Chondrocyte (in vitro differentiated cells): ENCODE measurements at regions not wholly inside any gene's neighbourhood (a gene's known extent, or its start where the extent isn't known, plus 50 kb on each side); places are given as distances from the start of the nearest gene placed in this dataset.

Experiments used
- DNase-seq: peaks from one replicate; pipeline ENCODE4 v3.0.0; 2021; ENCODE audit warnings: mixed read lengths, low spot score
- H3K27ac Mint-ChIP-seq: one replicate; pipeline ENCODE4 v1.8.0; 2021; ENCODE audit warnings: mild to moderate bottlenecking, moderate library complexity, mixed read lengths; ENCODE audit not compliant: unreplicated experiment
- H3K27me3 Mint-ChIP-seq: 2 replicates; pipeline ENCODE4 v1.8.0; 2021; ENCODE audit warnings: low read depth, mixed read lengths
- H3K36me3 Mint-ChIP-seq: 2 replicates; pipeline ENCODE4 v1.8.0; 2021; ENCODE audit warnings: low read depth, mixed read lengths
- H3K4me1 Mint-ChIP-seq: 2 replicates; pipeline ENCODE4 v1.8.0; 2021; ENCODE audit warnings: low read depth, mild to moderate bottlenecking, mixed read lengths
- H3K4me3 Mint-ChIP-seq: one replicate; pipeline ENCODE4 v1.8.0; 2021; ENCODE audit warnings: mild to moderate bottlenecking, moderate library complexity, mixed read lengths; ENCODE audit not compliant: unreplicated experiment
- H3K9me3 Mint-ChIP-seq: 2 replicates; pipeline ENCODE4 v1.8.0; 2021; ENCODE audit warnings: low read depth, mixed read lengths
- CTCF ChIP-seq: fragments of 200-600 bp; sonication (generic); IDR thresholded peaks from 2 replicates; pipeline ENCODE4 v1.5.0; 2021; ENCODE audit warnings: antibody characterized with exemption, mild to moderate bottlenecking, moderate library complexity

GRCh38 chr9:117470455-117470854 is 55.6 kb upstream of the ASTN2 start:
- H3K27me3 Mint-ChIP-seq, result peaks cover 3% of the 10 kb centered on the region
- no peaks in the 10 kb centered on the region for H3K9me3 Mint-ChIP-seq
- no peak for TF ChIP-seq CTCF
- no peak overlapping the region for H3K27ac Mint-ChIP-seq
- no peak overlapping the region for H3K4me3 Mint-ChIP-seq
- no peaks in the 10 kb centered on the region for H3K4me1 Mint-ChIP-seq
- no peaks in the 10 kb centered on the region for H3K36me3 Mint-ChIP-seq
- no peak for DNase-seq

GRCh38 chr9:117466111-117466510 is 51.3 kb upstream of the ASTN2 start:
- Mint-ChIP-seq H3K4me3 (no peak overlapping the region), H3K27me3 (peaks cover 3% of the 10 kb centered on the region), H3K36me3 (no peaks in the 10 kb centered on the region), H3K4me1 (no peaks in the 10 kb centered on the region), H3K9me3 (no peaks in the 10 kb centered on the region), H3K27ac (no peak overlapping the region)
- no peak for DNase-seq
- no peak for TF ChIP-seq CTCF

GRCh38 chr9:117465706-117466105 is 50.8 kb upstream of the ASTN2 start:
- no peak overlapping the region for H3K4me3 Mint-ChIP-seq
- no peak for DNase-seq
- no peak for TF ChIP-seq CTCF
- peaks cover 3% of the 10 kb centered on the region for H3K27me3 Mint-ChIP-seq
- no peaks in the 10 kb centered on the region for H3K4me1 Mint-ChIP-seq
- no peak overlapping the region for H3K27ac Mint-ChIP-seq
- no peaks in the 10 kb centered on the region for H3K9me3 Mint-ChIP-seq
- H3K36me3 Mint-ChIP-seq, result no peaks in the 10 kb centered on the region

GRCh38 chr9:117464941-117465616 is 50.2 kb upstream of the ASTN2 start:
- Mint-ChIP-seq H3K36me3 (no peaks in the 10 kb centered on the region), H3K4me3 (no peak overlapping the region), H3K9me3 (no peaks in the 10 kb centered on the region), H3K27ac (no peak overlapping the region), H3K4me1 (no peaks in the 10 kb centered on the region), H3K27me3 (peaks cover 3% of the 10 kb centered on the region)
- TF ChIP-seq CTCF, result no peak
- DNase-seq, result no peak
